C4-2B (cell line): ENCODE measurements at regions not wholly inside any gene's neighbourhood (a gene's known extent, or its start where the extent isn't known, plus 50 kb on each side); places are given as distances from the start of the nearest gene placed in this dataset.

Source experiments
- ZFX ChIP-seq: fragments of 450-650 bp; IDR thresholded peaks from 2 replicates; pipeline ENCODE4 v1.6.1; 2017
- TF ChIP-seq, protein P1 (sequence below): fragments of 450-650 bp; conservative IDR thresholded peaks from 2 replicates; pipeline ENCODE4 v1.5.1; 2017; ENCODE audit warnings: mild to moderate bottlenecking

GRCh38 chr18:40450751-40451150, 1504.3 kb upstream of the PIK3C3 start:
- TF ChIP-seq, protein P1, sequence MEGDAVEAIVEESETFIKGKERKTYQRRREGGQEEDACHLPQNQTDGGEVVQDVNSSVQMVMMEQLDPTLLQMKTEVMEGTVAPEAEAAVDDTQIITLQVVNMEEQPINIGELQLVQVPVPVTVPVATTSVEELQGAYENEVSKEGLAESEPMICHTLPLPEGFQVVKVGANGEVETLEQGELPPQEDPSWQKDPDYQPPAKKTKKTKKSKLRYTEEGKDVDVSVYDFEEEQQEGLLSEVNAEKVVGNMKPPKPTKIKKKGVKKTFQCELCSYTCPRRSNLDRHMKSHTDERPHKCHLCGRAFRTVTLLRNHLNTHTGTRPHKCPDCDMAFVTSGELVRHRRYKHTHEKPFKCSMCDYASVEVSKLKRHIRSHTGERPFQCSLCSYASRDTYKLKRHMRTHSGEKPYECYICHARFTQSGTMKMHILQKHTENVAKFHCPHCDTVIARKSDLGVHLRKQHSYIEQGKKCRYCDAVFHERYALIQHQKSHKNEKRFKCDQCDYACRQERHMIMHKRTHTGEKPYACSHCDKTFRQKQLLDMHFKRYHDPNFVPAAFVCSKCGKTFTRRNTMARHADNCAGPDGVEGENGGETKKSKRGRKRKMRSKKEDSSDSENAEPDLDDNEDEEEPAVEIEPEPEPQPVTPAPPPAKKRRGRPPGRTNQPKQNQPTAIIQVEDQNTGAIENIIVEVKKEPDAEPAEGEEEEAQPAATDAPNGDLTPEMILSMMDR, result no peak
- no peak for TF ChIP-seq ZFX
